ENCODE measurements at regions not wholly inside any gene's neighbourhood (a gene's known extent, or its start where the extent isn't known, plus 50 kb on each side); places are given as distances from the start of the nearest gene placed in this dataset.

GRCh38 chr20:6228302-6228843, 105.5 kb upstream of the FERMT1 start:
- TF ChIP-seq HDAC2 (IDR thresholded peaks at IDR 0.05; ENCODE audit: borderline replicate concordance in 1 of 2, low read depth in 2 of 2, low read length in 2 of 2) (no peak), CTCF (IDR thresholded peaks at IDR 0.05; ENCODE audit: control extremely low read depth in 1 of 3, insufficient read depth in 1 of 3, low read depth in 1 of 3, low read length in 3 of 3) (no peak), EZH2 (IDR thresholded peaks at IDR 0.05; ENCODE audit: low read depth, low read length, severe bottlenecking) (no peak), CHD1 (IDR thresholded peaks at IDR 0.05; ENCODE audit: low read depth, low read length) (no peak), SP1 (IDR thresholded peaks at IDR 0.05; ENCODE audit: low read depth, low read length) (no peak), SRF (IDR thresholded peaks at IDR 0.05; ENCODE audit: low read depth, low read length) (no peak), TAF1 (IDR thresholded peaks at IDR 0.05; ENCODE audit: low read depth, low read length) (no peak), CREB1 (IDR thresholded peaks at IDR 0.05) (no peak), TCF12 (IDR thresholded peaks at IDR 0.05; ENCODE audit: low read depth, low read length) (no peak), KDM5A (IDR thresholded peaks at IDR 0.05; ENCODE audit: low read length) (no peak), POLR2AphosphoS5 (IDR thresholded peaks at IDR 0.05; ENCODE audit: low read depth, low read length) (no peak)
